Calu3 (cell line): ENCODE measurements at regions not wholly inside any gene's neighbourhood (a gene's known extent, or its start where the extent isn't known, plus 50 kb on each side); places are given as distances from the start of the nearest gene placed in this dataset.
"Not testable (repeated sequence)": the region's sequence is repeated elsewhere in the genome, so short reads cannot be mapped to it uniquely, and the experiment has no call there.

Experiments
- BruUV-seq: library from RNA; stranded (reverse); fragments of 400-500 nt; replicated peaks from 2 replicates; lab custom pipeline; 2021; lab: Mats Ljungman, UMichigan
- CTCF ChIA-PET: fragments of 300-600 bp; sonication (Branson Sonifier 250); formaldehyde crosslinking; loops from one replicate; lab custom pipeline; 2022; ENCODE audit warnings: antibody characterized with exemption; lab: Charles Lee
- DNase-seq: peaks from one replicate; pipeline ENCODE4 v3.0.0; 2022
- H3K27ac Mint-ChIP-seq: one replicate; pipeline ENCODE4 v1.8.0; 2022; ENCODE audit warnings: mixed read lengths; ENCODE audit not compliant: unreplicated experiment
- H3K27me3 Mint-ChIP-seq: one replicate; pipeline ENCODE4 v1.8.0; 2022; ENCODE audit warnings: mixed read lengths; ENCODE audit not compliant: unreplicated experiment
- H3K36me3 Mint-ChIP-seq: one replicate; pipeline ENCODE4 v1.8.0; 2022; ENCODE audit warnings: mild to moderate bottlenecking, moderate library complexity, mixed read lengths; ENCODE audit not compliant: insufficient read depth, unreplicated experiment
- H3K4me1 Mint-ChIP-seq: one replicate; pipeline ENCODE4 v1.8.0; 2022; ENCODE audit warnings: mild to moderate bottlenecking, low read depth, mixed read lengths; ENCODE audit not compliant: unreplicated experiment
- H3K4me3 Mint-ChIP-seq: one replicate; pipeline ENCODE4 v1.8.0; 2022; ENCODE audit warnings: mild to moderate bottlenecking, low read depth, moderate library complexity, mixed read lengths; ENCODE audit not compliant: unreplicated experiment
- H3K9me3 Mint-ChIP-seq: one replicate; pipeline ENCODE4 v1.8.0; 2022; ENCODE audit warnings: low read depth, mixed read lengths; ENCODE audit not compliant: unreplicated experiment
- intact Hi-C: fragments of 100-400 bp; cut with micrococcal nuclease; formaldehyde crosslinking; loops from one replicate; pipeline ENCODE4 v1.10.0; 2022; ENCODE audit not compliant: unreplicated experiment
- TF ChIP-seq, protein P1 (sequence below): fragments of 200-600 bp; IDR thresholded peaks from one replicate; pipeline ENCODE4 v1.8.0; 2022; ENCODE audit warnings: antibody characterized with exemption; ENCODE audit not compliant: unreplicated experiment

DNA sequence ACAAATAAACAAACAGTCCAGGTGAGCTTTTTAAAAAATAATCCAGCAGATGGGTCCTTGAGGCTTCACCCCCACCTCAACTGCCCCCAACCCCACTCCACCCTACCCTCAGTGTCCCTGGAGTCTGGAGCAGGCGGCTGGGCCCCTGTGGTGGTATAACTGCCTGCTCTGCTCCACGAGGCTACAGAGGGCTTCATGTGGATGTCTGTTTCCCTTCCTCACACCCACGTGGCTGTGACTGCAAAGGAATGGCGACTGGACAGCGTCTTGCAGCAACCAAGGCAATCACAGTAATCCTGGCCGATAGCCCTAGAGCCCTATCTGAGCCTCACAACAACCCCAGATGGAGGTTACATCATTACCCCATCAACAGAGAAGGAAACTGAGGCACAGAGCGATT, 76.5 kb downstream of the SLC2A10 start:
- CTCF ChIA-PET: no interaction called here

DNA sequence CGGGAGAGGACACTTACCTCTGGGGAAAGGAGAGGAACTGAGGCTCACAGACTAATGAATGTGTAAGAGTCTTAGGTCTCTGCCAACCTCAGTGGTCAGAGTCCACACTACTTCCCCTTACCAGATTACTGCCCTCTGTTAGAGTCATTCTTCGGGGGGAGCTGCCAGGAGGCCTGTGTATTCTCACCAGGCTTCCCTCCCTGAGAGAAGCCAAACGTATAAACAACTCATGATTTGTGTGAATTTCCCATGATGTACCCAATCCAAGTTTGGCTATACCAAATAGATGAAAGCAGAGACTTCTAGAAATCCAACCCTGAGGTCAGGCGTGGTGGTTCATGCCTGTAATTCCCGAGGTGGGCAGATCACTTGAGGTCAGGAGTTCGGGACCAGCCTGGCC, 77.1 kb downstream of the SLC2A10 start:
- Mint-ChIP-seq H3K9me3 (peaks cover 3% of the 10 kb centered on the region), H3K36me3 (no peaks in the 10 kb centered on the region), H3K4me3 (no peak overlapping the region), H3K27me3 (peaks cover 25% of the 10 kb centered on the region), H3K27ac (no peak overlapping the region), H3K4me1 (peaks cover 11% of the 10 kb centered on the region)
- CTCF ChIA-PET: no interaction called here
- TF ChIP-seq, protein P1, sequence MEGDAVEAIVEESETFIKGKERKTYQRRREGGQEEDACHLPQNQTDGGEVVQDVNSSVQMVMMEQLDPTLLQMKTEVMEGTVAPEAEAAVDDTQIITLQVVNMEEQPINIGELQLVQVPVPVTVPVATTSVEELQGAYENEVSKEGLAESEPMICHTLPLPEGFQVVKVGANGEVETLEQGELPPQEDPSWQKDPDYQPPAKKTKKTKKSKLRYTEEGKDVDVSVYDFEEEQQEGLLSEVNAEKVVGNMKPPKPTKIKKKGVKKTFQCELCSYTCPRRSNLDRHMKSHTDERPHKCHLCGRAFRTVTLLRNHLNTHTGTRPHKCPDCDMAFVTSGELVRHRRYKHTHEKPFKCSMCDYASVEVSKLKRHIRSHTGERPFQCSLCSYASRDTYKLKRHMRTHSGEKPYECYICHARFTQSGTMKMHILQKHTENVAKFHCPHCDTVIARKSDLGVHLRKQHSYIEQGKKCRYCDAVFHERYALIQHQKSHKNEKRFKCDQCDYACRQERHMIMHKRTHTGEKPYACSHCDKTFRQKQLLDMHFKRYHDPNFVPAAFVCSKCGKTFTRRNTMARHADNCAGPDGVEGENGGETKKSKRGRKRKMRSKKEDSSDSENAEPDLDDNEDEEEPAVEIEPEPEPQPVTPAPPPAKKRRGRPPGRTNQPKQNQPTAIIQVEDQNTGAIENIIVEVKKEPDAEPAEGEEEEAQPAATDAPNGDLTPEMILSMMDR: no peak
- no TSS peak for BruUV-seq
- intact Hi-C loops: no loop called here
- DNase-seq: no peak

More for the DNA sequence above, 76.5 kb downstream of the SLC2A10 start:
- no TSS peak for BruUV-seq
- H3K27me3 Mint-ChIP-seq: peaks cover 23% of the 10 kb centered on the region
- H3K4me3 Mint-ChIP-seq: no peak overlapping the region
- TF ChIP-seq, protein P1: no peak
- peaks cover 3% of the 10 kb centered on the region for H3K9me3 Mint-ChIP-seq
- H3K27ac Mint-ChIP-seq: no peak overlapping the region
- peaks cover 11% of the 10 kb centered on the region for H3K4me1 Mint-ChIP-seq
- no peak for DNase-seq
- intact Hi-C loops: no loop called here
- no peaks in the 10 kb centered on the region for H3K36me3 Mint-ChIP-seq

DNA sequence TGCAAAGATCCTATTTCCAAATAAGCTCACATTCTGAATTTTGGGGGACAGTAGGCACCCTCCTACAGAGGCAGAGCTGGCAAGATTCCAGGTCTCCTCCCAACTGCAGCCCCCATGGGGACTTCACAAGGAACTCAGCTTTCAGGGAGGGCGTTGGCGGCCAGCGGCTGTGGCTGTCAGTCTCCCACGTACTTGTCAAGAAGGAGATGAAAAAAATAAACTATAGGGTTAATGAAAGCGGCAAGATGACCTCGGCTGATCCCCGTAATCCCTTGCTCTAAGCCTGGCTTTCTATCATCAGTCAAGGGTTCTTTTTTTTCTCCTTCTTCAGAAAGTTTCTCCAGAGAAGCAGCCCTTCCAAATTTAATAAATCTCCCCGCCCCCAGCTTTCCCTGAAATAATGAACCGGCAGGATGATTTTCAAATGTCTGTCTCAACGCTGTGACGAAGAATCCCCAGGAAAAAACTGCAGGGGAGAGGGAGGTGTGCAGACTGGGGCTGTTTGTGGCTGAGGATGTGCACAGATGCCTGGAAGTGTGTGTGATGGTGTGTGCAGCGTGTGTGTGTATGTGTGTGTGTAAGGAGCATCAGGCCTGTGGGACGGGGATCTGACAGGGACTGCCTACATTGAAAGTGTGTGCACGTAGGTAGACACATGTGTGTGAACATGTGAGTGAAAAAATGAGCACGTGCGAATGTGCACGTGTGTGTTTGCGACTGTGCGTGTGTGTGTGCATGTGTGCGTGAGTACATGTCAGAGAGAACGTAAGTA, 78.7 kb downstream of the SLC2A10 start:
- no TSS peak for BruUV-seq
- TF ChIP-seq, protein P1: no peak
- intact Hi-C loops: no loop called here
- DNase-seq: no peak
- peaks cover 37% of the 10 kb centered on the region for H3K27me3 Mint-ChIP-seq
- peaks cover 11% of the 10 kb centered on the region for H3K4me1 Mint-ChIP-seq
- H3K27ac Mint-ChIP-seq: no peak overlapping the region
- no peak overlapping the region for H3K4me3 Mint-ChIP-seq
- CTCF ChIA-PET: no interaction called here
- H3K36me3 Mint-ChIP-seq: no peaks in the 10 kb centered on the region
- peaks cover 3% of the 10 kb centered on the region for H3K9me3 Mint-ChIP-seq

DNA sequence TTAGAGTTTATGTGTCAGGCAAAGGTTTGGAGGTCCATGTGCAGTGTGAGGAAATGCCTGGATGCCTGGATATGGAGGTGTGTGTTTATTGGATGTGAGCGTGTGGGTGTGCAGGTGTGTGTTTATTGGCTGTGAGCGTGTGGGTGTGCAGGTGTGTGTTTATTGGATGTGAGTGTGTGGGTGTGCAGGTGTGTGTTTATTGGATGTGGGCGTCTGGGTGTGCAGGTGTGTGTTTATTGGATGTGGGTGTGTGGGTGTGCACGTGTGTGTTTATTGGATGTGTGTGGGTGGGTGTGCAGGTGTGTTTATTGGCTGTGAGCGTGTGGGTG, 79.3 kb downstream of the SLC2A10 start:
- H3K9me3 Mint-ChIP-seq, intact Hi-C loops, H3K36me3 Mint-ChIP-seq, BruUV-seq, CTCF ChIA-PET, H3K27ac Mint-ChIP-seq, DNase-seq, H3K4me3 Mint-ChIP-seq: not testable (repeated sequence)
- Mint-ChIP-seq H3K4me1 (peaks cover 11% of the 10 kb centered on the region), H3K27me3 (peaks cover 37% of the 10 kb centered on the region)

DNA sequence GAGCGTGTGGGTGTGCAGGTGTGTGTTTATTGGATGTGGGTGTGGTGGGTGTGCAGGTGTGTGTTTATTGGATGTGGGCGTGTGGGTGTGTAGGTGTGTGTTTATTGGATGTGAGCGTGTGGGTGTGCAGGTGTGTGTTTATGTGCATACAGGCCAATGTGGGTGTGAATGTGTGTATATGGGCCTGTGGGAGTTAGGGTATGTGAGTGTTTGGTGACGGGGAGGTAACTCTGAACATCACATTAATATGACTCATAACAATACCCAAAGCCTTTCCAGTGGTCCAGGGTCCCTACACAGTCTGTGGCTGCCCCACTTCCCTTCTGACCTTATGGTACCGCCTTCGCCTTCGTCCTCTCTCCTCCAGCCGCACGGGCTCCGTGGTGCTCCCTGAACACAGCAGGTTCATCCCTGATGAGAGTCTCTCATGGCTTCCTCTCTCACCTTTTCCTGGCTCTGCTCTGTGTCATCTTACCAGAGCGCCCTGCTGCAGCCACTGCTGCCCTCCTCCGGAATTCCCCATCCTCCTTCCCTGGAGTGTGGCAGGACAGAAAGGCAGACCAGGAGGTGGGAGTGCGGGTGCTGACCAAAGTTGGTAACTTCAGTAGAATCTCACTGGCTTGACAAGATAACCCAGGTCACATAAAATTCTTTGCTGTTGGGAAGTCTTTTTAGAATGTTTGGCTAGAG, 80.0 kb downstream of the SLC2A10 start:
- CTCF ChIA-PET: no interaction called here
- intact Hi-C loops: no loop called here
- Mint-ChIP-seq H3K4me3 (no peak overlapping the region), H3K4me1 (peaks cover 11% of the 10 kb centered on the region), H3K27me3 (peaks cover 39% of the 10 kb centered on the region), H3K27ac (no peak overlapping the region), H3K36me3 (no peaks in the 10 kb centered on the region), H3K9me3 (peaks cover 3% of the 10 kb centered on the region)
- TF ChIP-seq, protein P1: no peak
- DNase-seq: no peak
- no TSS peak for BruUV-seq
